ENCODE measurements at regions not wholly inside any gene's neighbourhood (a gene's known extent, or its start where the extent isn't known, plus 50 kb on each side); places are given as distances from the start of the nearest gene placed in this dataset.

DNA sequence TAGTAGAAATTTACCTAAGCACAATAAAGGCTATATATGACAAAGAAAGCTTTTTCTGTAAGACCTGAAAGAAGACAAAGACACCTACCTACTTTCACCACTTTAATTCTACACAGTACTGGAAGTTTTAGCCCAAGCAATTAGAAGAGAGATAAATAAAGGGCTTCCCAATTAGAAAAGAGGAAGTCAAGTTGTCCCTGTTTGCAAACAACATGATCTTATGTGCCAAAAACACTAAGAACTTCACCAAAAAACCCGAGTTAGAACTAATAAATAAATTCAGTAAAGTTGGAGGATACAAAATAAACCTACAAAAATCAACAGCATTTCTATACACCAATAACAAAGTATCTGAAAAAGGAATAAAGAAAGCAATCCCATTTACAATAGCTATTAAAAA, 190.9 kb downstream of the NR2F2 start:
- no peaks in the 10 kb centered on the region for H3K4me1 ChIP-seq (ENCODE audit: control insufficient read depth, insufficient read depth, low read length, unreplicated experiment)
- H3K27ac ChIP-seq (ENCODE audit: low read depth, low read length) = no peak overlapping the region
- H3K4me3 ChIP-seq (ENCODE audit: low read depth, low read length) = no peak overlapping the region
- no peak overlapping the region for H2AFZ ChIP-seq (ENCODE audit: low read length, unreplicated experiment)
- H3K27me3 ChIP-seq (ENCODE audit: insufficient read depth, low read length) = peaks cover 10% of the 10 kb centered on the region; the same call in 1 of the 2 replicates
- H3K79me2 ChIP-seq (ENCODE audit: control insufficient read depth, insufficient read depth, low read length, unreplicated experiment) = no peaks in the 10 kb centered on the region
- H3K36me3 ChIP-seq (ENCODE audit: insufficient read depth, low read length) = no peaks in the 10 kb centered on the region

DNA sequence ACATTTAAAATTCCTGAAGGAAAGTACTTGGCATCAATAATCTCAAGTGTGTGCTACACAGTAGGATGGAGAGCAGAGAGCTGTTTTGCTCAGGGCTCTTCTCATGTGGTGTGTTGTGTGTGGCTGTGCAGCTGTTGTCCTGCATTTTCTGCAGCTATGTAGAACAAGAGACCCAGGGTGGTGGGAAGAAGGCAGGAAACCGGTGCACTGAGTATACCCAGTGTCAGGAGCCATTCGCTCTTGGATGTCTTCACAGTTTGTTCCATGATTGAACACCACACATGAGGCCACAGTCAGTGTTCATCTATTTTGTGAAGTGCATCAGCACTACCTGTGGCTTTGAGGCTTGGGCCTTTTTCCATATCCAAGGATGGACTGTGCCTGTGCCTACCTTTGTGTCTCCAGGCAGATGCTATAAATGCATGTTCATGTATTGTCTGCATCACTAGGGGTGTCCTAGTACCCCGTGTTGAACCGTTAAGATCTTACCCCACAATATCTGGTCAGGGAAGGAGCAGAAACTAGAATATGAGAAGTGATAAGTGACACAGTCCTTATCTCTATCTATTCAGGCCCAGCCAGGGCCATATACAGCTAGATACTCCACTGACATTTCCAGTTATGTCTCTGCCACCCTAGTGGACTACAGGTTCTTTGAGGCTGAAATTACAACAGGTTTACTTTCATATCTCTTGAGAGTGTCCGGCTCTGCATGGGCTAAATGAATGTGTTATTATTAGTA, 194.3 kb downstream of the NR2F2 start:
- Histone ChIP-seq H3K79me2 (ENCODE audit: control insufficient read depth, insufficient read depth, low read length, unreplicated experiment) (no peaks in the 10 kb centered on the region), H3K36me3 (ENCODE audit: insufficient read depth, low read length) (no peaks in the 10 kb centered on the region), H3K27ac (ENCODE audit: low read depth, low read length) (no peak overlapping the region), H2AFZ (ENCODE audit: low read length, unreplicated experiment) (no peak overlapping the region), H3K4me3 (ENCODE audit: low read depth, low read length) (no peak overlapping the region), H3K27me3 (ENCODE audit: insufficient read depth, low read length) (peaks cover 17% of the 10 kb centered on the region; the same call in 1 of the 2 replicates), H3K4me1 (ENCODE audit: control insufficient read depth, insufficient read depth, low read length, unreplicated experiment) (no peaks in the 10 kb centered on the region)

DNA sequence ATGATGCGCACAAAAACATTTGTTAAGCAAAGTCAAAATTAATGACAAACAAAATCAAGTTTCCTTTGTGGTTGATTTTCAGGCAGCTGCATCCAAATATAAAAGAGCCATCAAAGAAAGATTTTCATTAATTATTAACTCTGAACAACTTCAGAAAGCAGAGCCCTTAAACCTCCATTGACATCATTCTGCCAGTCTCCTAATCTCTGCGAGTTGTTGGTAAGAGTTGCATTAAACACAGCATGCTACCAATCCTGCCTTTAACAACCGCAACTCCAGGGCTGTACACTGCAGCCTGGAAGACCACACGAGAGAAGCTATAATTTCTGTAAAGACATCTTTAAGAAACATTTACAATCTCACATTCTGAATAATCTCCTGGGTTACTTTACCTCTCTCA, 204.6 kb downstream of the NR2F2 start:
- Histone ChIP-seq H3K4me3 (ENCODE audit: low read depth, low read length) (no peak overlapping the region), H3K79me2 (ENCODE audit: control insufficient read depth, insufficient read depth, low read length, unreplicated experiment) (no peaks in the 10 kb centered on the region), H3K27ac (ENCODE audit: low read depth, low read length) (no peak overlapping the region), H3K36me3 (ENCODE audit: insufficient read depth, low read length) (no peaks in the 10 kb centered on the region), H3K27me3 (ENCODE audit: insufficient read depth, low read length) (peaks cover 42% of the 10 kb centered on the region), H2AFZ (ENCODE audit: low read length, unreplicated experiment) (no peak overlapping the region), H3K4me1 (ENCODE audit: control insufficient read depth, insufficient read depth, low read length, unreplicated experiment) (no peaks in the 10 kb centered on the region)

DNA sequence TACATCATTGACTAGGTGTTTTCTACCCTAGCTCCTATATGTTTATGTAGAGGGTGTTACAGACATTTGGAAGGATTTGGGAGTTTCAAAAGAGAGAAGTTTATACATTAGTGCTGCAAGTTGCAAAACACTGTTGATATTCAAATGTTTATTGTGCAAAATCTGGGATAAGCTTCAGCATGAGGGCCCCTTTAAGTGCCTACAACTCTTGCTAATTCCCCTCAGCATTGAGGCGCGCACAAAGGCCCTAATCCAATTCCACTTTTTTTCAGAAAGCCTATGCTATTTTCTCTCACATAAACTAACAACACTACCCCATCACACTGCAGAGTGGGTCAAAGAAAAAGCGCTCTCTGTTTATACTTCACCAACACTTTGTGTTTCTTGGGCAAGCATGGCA, 208.0 kb downstream of the NR2F2 start:
- no peaks in the 10 kb centered on the region for H3K36me3 ChIP-seq (ENCODE audit: insufficient read depth, low read length)
- H3K4me1 ChIP-seq (ENCODE audit: control insufficient read depth, insufficient read depth, low read length, unreplicated experiment) = no peaks in the 10 kb centered on the region
- H2AFZ ChIP-seq (ENCODE audit: low read length, unreplicated experiment) = no peak overlapping the region
- H3K27me3 ChIP-seq (ENCODE audit: insufficient read depth, low read length) = peaks cover 34% of the 10 kb centered on the region
- no peak overlapping the region for H3K27ac ChIP-seq (ENCODE audit: low read depth, low read length)
- no peaks in the 10 kb centered on the region for H3K79me2 ChIP-seq (ENCODE audit: control insufficient read depth, insufficient read depth, low read length, unreplicated experiment)
- no peak overlapping the region for H3K4me3 ChIP-seq (ENCODE audit: low read depth, low read length)

DNA sequence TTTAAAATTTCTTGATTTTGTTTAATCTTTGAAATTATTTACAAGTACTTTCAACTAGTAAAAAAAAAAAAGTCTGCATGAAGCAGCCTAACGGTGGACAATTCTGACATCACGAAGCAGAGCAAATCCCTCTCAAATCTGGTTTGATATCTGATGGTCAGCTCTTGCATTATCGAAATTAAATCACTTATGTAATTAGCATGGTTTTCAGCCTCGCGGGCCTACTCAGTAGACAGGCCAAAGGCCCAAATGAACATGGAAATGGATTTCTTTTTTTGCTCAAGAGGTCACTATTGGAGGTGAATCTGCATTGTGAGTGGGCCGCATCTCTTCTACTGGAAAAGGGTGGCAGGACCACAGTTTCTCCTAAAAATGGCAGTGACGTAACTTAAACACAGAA, 209.8 kb downstream of the NR2F2 start:
- no peaks in the 10 kb centered on the region for H3K79me2 ChIP-seq (ENCODE audit: control insufficient read depth, insufficient read depth, low read length, unreplicated experiment)
- H2AFZ ChIP-seq (ENCODE audit: low read length, unreplicated experiment) = no peak overlapping the region
- H3K36me3 ChIP-seq (ENCODE audit: insufficient read depth, low read length) = no peaks in the 10 kb centered on the region
- no peak overlapping the region for H3K4me3 ChIP-seq (ENCODE audit: low read depth, low read length)
- peaks cover 18% of the 10 kb centered on the region for H3K27me3 ChIP-seq (ENCODE audit: insufficient read depth, low read length)
- H3K27ac ChIP-seq (ENCODE audit: low read depth, low read length) = no peak overlapping the region
- no peaks in the 10 kb centered on the region for H3K4me1 ChIP-seq (ENCODE audit: control insufficient read depth, insufficient read depth, low read length, unreplicated experiment)

DNA sequence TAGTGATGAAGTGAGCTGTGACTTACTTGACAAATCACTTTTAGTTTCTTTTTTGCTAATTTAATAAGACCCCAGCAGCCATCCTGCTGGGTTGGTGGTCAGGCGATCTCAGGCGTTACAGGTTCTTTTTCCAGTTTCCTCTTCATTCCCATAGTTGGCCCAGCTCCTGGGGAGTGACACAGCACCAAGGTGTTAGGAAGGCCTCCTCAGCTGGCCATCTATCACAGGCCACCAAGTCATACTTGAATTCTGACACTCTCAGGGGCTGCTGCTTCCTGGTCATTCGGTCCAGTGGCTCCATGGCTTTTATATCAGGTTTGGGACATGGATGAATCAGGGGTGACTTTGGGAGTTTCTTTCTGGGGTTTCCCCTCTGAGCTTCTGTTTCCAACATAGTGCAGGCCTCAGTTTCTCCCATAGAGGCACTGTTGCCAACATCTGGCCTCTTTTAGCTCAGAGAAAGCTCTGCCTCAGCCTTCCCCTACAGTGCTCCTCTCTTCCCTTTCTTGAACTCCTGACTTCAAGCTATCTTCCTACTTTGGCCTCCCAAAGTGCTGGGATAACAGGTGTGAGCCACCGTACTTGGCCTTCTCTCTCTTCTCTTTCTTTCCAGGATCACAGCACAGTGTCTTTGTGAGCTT, 211.8 kb downstream of the NR2F2 start:
- H3K36me3 ChIP-seq (ENCODE audit: insufficient read depth, low read length) = no peaks in the 10 kb centered on the region
- no peaks in the 10 kb centered on the region for H3K4me1 ChIP-seq (ENCODE audit: control insufficient read depth, insufficient read depth, low read length, unreplicated experiment)
- H3K27me3 ChIP-seq (ENCODE audit: insufficient read depth, low read length) = peaks cover 15% of the 10 kb centered on the region
- no peak overlapping the region for H3K27ac ChIP-seq (ENCODE audit: low read depth, low read length)
- no peak overlapping the region for H2AFZ ChIP-seq (ENCODE audit: low read length, unreplicated experiment)
- H3K79me2 ChIP-seq (ENCODE audit: control insufficient read depth, insufficient read depth, low read length, unreplicated experiment) = no peaks in the 10 kb centered on the region
- H3K4me3 ChIP-seq (ENCODE audit: low read depth, low read length) = no peak overlapping the region

DNA sequence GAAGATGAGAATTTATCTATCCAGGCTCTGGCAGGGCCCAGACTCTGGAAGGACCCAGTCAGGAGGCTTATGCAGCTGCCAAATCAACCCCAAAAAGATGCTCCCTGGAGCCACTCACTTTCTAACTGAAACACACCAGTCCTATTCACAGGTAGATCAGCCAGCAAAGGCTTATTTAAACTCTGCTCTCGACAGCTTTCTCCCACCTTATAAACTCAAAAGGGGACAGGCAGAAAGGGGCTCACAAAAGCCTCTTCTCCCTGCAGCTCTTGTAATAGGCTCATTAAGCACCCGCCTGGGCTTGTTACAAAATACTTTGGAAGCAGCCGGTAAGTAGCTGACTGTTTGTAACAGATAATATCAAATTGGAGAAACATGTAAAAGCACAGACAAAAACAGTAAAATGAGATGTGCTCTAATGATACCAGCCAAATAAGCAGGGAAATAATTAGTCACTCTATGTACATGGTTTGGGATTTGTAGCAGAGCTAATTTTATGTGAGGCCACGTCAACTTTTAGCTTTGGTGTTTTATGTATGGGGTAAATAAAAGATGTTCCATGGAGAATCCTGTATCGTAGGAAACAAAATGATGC, 213.8 kb downstream of the NR2F2 start:
- Histone ChIP-seq H2AFZ (ENCODE audit: low read length, unreplicated experiment) (no peak overlapping the region), H3K27ac (ENCODE audit: low read depth, low read length) (no peak overlapping the region)

DNA sequence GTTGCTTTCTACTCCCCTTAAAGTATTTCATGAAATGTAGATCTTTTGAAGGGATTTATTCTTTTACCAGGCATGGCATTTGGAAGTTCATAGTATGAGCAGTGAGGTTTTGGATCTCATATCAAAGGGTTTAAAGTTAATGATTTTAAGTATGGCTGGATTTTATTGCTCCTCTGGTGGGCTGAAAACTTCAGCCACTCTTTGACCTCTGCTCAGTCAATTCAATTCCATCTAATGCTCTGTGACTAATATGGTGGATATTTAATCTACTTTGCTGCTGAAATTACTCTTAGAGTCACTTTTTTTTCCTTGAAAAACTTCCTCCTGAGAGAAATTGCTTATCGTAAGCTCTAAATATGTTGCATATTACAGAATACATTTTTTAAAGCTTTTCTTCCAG, 218.6 kb downstream of the NR2F2 start:
- Histone ChIP-seq H3K79me2 (ENCODE audit: control insufficient read depth, insufficient read depth, low read length, unreplicated experiment) (no peaks in the 10 kb centered on the region), H2AFZ (ENCODE audit: low read length, unreplicated experiment) (no peak overlapping the region), H3K4me3 (ENCODE audit: low read depth, low read length) (no peak overlapping the region), H3K4me1 (ENCODE audit: control insufficient read depth, insufficient read depth, low read length, unreplicated experiment) (no peaks in the 10 kb centered on the region), H3K36me3 (ENCODE audit: insufficient read depth, low read length) (no peaks in the 10 kb centered on the region), H3K27ac (ENCODE audit: low read depth, low read length) (no peak overlapping the region), H3K27me3 (ENCODE audit: insufficient read depth, low read length) (no peaks in the 10 kb centered on the region; the same call in 1 of the 2 replicates)

More for the DNA sequence above, 213.8 kb downstream of the NR2F2 start:
- H3K36me3 ChIP-seq (ENCODE audit: insufficient read depth, low read length) = no peaks in the 10 kb centered on the region
- H3K4me3 ChIP-seq (ENCODE audit: low read depth, low read length) = no peak overlapping the region
- H3K27me3 ChIP-seq (ENCODE audit: insufficient read depth, low read length) = no peaks in the 10 kb centered on the region; the same call in 1 of the 2 replicates
- H3K79me2 ChIP-seq (ENCODE audit: control insufficient read depth, insufficient read depth, low read length, unreplicated experiment) = no peaks in the 10 kb centered on the region
- H3K4me1 ChIP-seq (ENCODE audit: control insufficient read depth, insufficient read depth, low read length, unreplicated experiment) = no peaks in the 10 kb centered on the region

DNA sequence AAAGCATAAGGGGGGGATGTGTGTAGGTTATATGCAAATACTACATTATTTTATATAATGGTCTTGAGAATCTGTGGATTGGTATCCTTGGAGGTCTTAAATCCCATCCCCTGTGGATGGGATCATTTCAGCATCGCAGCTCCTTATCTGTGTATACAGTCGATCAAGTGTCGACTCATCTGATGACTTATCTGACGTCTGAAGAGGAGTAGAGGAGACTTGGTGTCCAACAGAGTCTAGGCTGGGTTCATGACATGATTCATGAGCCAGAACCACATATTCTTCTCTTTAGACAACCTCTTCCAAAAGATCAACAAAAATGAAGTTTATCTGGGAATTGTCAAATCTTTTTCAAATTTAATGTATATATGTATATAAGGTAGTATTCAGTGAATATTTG, 220.7 kb downstream of the NR2F2 start:
- no peak overlapping the region for H3K4me3 ChIP-seq (ENCODE audit: low read depth, low read length)
- no peaks in the 10 kb centered on the region for H3K79me2 ChIP-seq (ENCODE audit: control insufficient read depth, insufficient read depth, low read length, unreplicated experiment)
- H3K4me1 ChIP-seq (ENCODE audit: control insufficient read depth, insufficient read depth, low read length, unreplicated experiment) = no peaks in the 10 kb centered on the region

DNA sequence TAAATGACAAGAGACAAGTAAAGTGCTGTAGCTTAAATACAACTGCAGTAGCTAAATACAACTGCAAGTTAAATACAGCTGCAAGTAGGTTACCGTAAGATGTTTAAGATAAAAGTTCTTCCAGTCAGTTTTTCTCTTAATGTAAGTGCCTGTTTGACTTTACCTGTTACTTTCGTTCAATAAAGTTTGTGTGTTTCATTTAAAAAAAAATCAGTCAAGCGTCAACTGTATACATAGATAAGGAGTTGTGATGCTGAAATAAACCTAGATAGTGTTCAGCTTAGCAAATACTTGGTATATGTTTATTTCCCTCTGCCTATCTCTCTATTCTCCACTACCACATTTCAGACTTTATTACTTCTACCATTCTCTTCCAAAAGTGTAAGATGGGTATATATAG, 221.2 kb downstream of the NR2F2 start:
- Histone ChIP-seq H3K36me3 (ENCODE audit: insufficient read depth, low read length) (no peaks in the 10 kb centered on the region), H3K4me1 (ENCODE audit: control insufficient read depth, insufficient read depth, low read length, unreplicated experiment) (no peaks in the 10 kb centered on the region), H2AFZ (ENCODE audit: low read length, unreplicated experiment) (no peak overlapping the region), H3K79me2 (ENCODE audit: control insufficient read depth, insufficient read depth, low read length, unreplicated experiment) (no peaks in the 10 kb centered on the region), H3K4me3 (ENCODE audit: low read depth, low read length) (no peak overlapping the region), H3K27me3 (ENCODE audit: insufficient read depth, low read length) (no peaks in the 10 kb centered on the region), H3K27ac (ENCODE audit: low read depth, low read length) (no peak overlapping the region)

More for the DNA sequence above, 220.7 kb downstream of the NR2F2 start:
- no peak overlapping the region for H3K27ac ChIP-seq (ENCODE audit: low read depth, low read length)
- H2AFZ ChIP-seq (ENCODE audit: low read length, unreplicated experiment) = no peak overlapping the region
- no peaks in the 10 kb centered on the region; the same call in 1 of the 2 replicates for H3K27me3 ChIP-seq (ENCODE audit: insufficient read depth, low read length)
- no peaks in the 10 kb centered on the region for H3K36me3 ChIP-seq (ENCODE audit: insufficient read depth, low read length)

DNA sequence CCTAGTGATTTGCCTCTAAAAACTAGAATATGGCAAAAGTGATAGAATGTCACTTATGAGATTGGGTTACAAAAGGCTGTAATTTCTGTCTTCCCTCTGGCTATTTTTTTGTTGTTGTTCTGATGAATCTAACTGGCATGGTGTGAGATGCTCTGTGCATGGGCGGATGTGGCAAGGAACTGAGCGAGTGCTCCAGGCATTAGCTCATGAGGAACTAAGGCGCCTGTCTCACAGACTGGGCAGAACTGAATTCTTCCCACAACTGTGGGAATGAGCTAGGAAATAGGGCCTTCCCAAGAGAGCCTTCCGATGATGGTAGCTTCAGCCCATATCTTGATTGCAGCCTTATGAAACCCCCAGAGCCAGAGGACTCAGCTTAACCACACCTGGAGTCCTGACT, 222.5 kb downstream of the NR2F2 start:
- H3K36me3 ChIP-seq (ENCODE audit: insufficient read depth, low read length) = no peaks in the 10 kb centered on the region
- H3K4me3 ChIP-seq (ENCODE audit: low read depth, low read length) = no peak overlapping the region
- H3K27ac ChIP-seq (ENCODE audit: low read depth, low read length) = no peak overlapping the region
- no peaks in the 10 kb centered on the region for H3K79me2 ChIP-seq (ENCODE audit: control insufficient read depth, insufficient read depth, low read length, unreplicated experiment)
- H2AFZ ChIP-seq (ENCODE audit: low read length, unreplicated experiment) = no peak overlapping the region
- no peaks in the 10 kb centered on the region for H3K4me1 ChIP-seq (ENCODE audit: control insufficient read depth, insufficient read depth, low read length, unreplicated experiment)
- H3K27me3 ChIP-seq (ENCODE audit: insufficient read depth, low read length) = no peaks in the 10 kb centered on the region
